HepG2 (cell line): ENCODE measurements at regions not wholly inside any gene's neighbourhood (a gene's known extent, or its start where the extent isn't known, plus 50 kb on each side); places are given as distances from the start of the nearest gene placed in this dataset.

Experiments
- ATAC-seq: fragments of 200-7000 bp; cut with Tn5 transposase; 3 replicates; pipeline ENCODE4 v1.9.1; 2020; ENCODE audit warnings: mild to moderate bottlenecking, moderate library complexity
- BruUV-seq: library from RNA; stranded (reverse); fragments of 400-500 nt; replicated peaks from 2 replicates; lab custom pipeline; 2021; lab: Mats Ljungman, UMichigan
- CTCF ChIA-PET: fragments of 300-600 bp; formaldehyde crosslinking; extraction: SDS; loops from one replicate; lab custom pipeline; 2021; ENCODE audit warnings: low total read pairs, inconsistent platforms, low intra/inter-chr PET ratio; lab: Yijun Ruan, JAX
- POLR2A ChIA-PET: fragments of 350-600 bp; sonication (Branson Sonifier 250); formaldehyde crosslinking; loops from one replicate; lab custom pipeline; 2020; ENCODE audit warnings: antibody characterized with exemption, inconsistent platforms; lab: Yijun Ruan, JAX
- DNase-seq: peaks from one replicate; pipeline ENCODE4 v3.0.0-alpha.2; 2015; ENCODE audit warnings: low spot score
- FAIRE-seq: peaks from 3 replicates; lab custom pipeline; 2011; peaks lifted over from hg19 to GRCh38; lab: Jason Lieb, UNC
- H2AFZ ChIP-seq: one replicate; pipeline ENCODE4 v1.6.1; 2011; ENCODE audit warnings: low read length, inconsistent platforms
- H3K27ac ChIP-seq: fragments of 300-600 bp; 3 replicates; pipeline ENCODE4 v1.8.0; 2011; ENCODE audit warnings: mixed run types, mild to moderate bottlenecking, mixed read lengths, low read length, inconsistent platforms; ENCODE audit not compliant: insufficient read depth; ENCODE audit errors: extremely low read length
- H3K27me3 ChIP-seq, 2 experiments: fragments of 200-600 bp in 1 of 2; 2 replicates in 1 of 2; 3 replicates in 1 of 2; pipeline versions ENCODE4 v1.6.0 to v1.8.0; 2011; ENCODE audit warnings: low read length in 2 of 2, mild to moderate bottlenecking in 2 of 2, moderate library complexity in 2 of 2, inconsistent platforms in 1 of 2; ENCODE audit not compliant: insufficient read depth in 2 of 2, control insufficient read depth in 1 of 2
- H3K36me3 ChIP-seq, 2 experiments: fragments of 200-600 bp in 1 of 2; replicated peaks in 1 of 2; 2 replicates in 1 of 2; 3 replicates in 1 of 2; pipeline versions ENCODE4 v1.5.1 to v1.8.0; 2011; ENCODE audit warnings: low read length in 2 of 2, inconsistent platforms in 1 of 2; ENCODE audit not compliant: insufficient read depth in 2 of 2, control insufficient read depth in 1 of 2
- H3K4me1 ChIP-seq: 2 replicates; pipeline ENCODE4 v1.5.1; 2012; ENCODE audit warnings: low read length, inconsistent platforms; ENCODE audit not compliant: insufficient read depth
- H3K4me2 ChIP-seq: 2 replicates; pipeline ENCODE4 v1.6.0; 2011; ENCODE audit warnings: low read depth, low read length, inconsistent platforms
- H3K4me3 ChIP-seq, 3 experiments: fragments of 200-600 bp in 1 of 3; sonication (generic), shearing (Covaris generic) in 1 of 3; replicated peaks in 1 of 3; 2 replicates each; pipeline ENCODE4 v1.5.1; 2011 to 2016; ENCODE audit warnings: low read length in 3 of 3, inconsistent platforms in 2 of 3, low read depth in 2 of 3, mild to moderate bottlenecking in 2 of 3, control low read depth in 1 of 3, mixed read lengths in 1 of 3; ENCODE audit not compliant: insufficient read depth in 1 of 3
- H3K79me2 ChIP-seq: one replicate; pipeline ENCODE4 v1.6.1; 2011; ENCODE audit warnings: low read length, inconsistent platforms; ENCODE audit not compliant: insufficient read depth
- H3K9ac ChIP-seq: 2 replicates; pipeline ENCODE4 v1.6.0; 2011; ENCODE audit warnings: mild to moderate bottlenecking, low read depth, low read length, inconsistent platforms; ENCODE audit not compliant: insufficient read depth
- H3K9me3 ChIP-seq: 2 replicates; pipeline ENCODE4 v1.5.1; 2012; ENCODE audit warnings: mild to moderate bottlenecking, low read length
- H4K20me1 ChIP-seq: 2 replicates; pipeline ENCODE4 v1.6.0; 2011; ENCODE audit warnings: inconsistent platforms, mild to moderate bottlenecking, low read length, moderate library complexity; ENCODE audit not compliant: insufficient read depth
- EZH2 ChIP-seq: conservative IDR thresholded peaks from 2 replicates; pipeline ENCODE4 v1.6.1; 2012; ENCODE audit warnings: mild to moderate bottlenecking, low read depth, low read length, moderate library complexity
- FOSL2 ChIP-seq: sonication (generic); formaldehyde crosslinking; IDR thresholded peaks from 2 replicates; pipeline ENCODE4 v1.4.0; 2020; ENCODE audit warnings: missing genetic modification reagents
- HDAC6 ChIP-seq: fragments of 200-600 bp; sonication (generic); IDR thresholded peaks from 2 replicates; pipeline ENCODE4 v1.7.0; 2017; ENCODE audit warnings: mild to moderate bottlenecking, antibody characterized with exemption, low read length, low read depth
- MXD1 ChIP-seq: sonication (generic); formaldehyde crosslinking; IDR thresholded peaks from 2 replicates; pipeline ENCODE4 v1.4.0; 2020; ENCODE audit warnings: mild to moderate bottlenecking, missing genetic modification reagents
- RAD51 ChIP-seq: fragments of 450-650 bp; IDR thresholded peaks from 2 replicates; pipeline ENCODE4 v1.6.1; 2016; ENCODE audit warnings: borderline replicate concordance
- SMARCE1 ChIP-seq: fragments of 450-650 bp; IDR thresholded peaks from 2 replicates; pipeline ENCODE4 v1.6.1; 2017; ENCODE audit warnings: borderline replicate concordance
- ZFP36 ChIP-seq: fragments of 150-350 bp; IDR thresholded peaks from 2 replicates; pipeline ENCODE4 v1.6.1; 2018; ENCODE audit warnings: borderline replicate concordance, low read length, low read depth; ENCODE audit not compliant: partially characterized antibody
- ZFP41 ChIP-seq: sonication (generic); formaldehyde crosslinking; IDR thresholded peaks from 2 replicates; pipeline ENCODE4 v1.4.0; 2020; ENCODE audit warnings: mild to moderate bottlenecking, missing genetic modification reagents, borderline replicate concordance
- ZNF414 ChIP-seq: sonication (generic); formaldehyde crosslinking; IDR thresholded peaks from 2 replicates; pipeline ENCODE4 v1.5.0; 2020; ENCODE audit warnings: missing genetic modification reagents
- ZNF720 ChIP-seq: sonication (generic); formaldehyde crosslinking; IDR thresholded peaks from 2 replicates; pipeline ENCODE4 v1.4.0; 2020; ENCODE audit warnings: missing genetic modification reagents
- WGBS: methylation state at CpG from one replicate; pipeline ENCODE4 v1.1.6; 2017; ENCODE audit warnings: low lambda C conversion rate; 5-methylcytosine and 5-hydroxymethylcytosine counted together
- in situ Hi-C: cut with HindIII; loops from 2 replicates; pipeline ENCODE4 v1.10.0; 2017; ENCODE audit warnings: low pct_unique_long_range_greater_than_20kb; ENCODE audit not compliant: extremely low pct_ligation_motif_present
- intact Hi-C: fragments of 100-400 bp; cut with micrococcal nuclease; formaldehyde crosslinking; loops from one replicate; pipeline ENCODE4 v1.10.0; 2022; ENCODE audit not compliant: unreplicated experiment
- TF ChIP-seq, protein P1 (sequence below): sonication (generic); formaldehyde crosslinking; IDR thresholded peaks from 2 replicates; pipeline ENCODE4 v1.4.0; 2020; ENCODE audit warnings: missing genetic modification reagents

DNA sequence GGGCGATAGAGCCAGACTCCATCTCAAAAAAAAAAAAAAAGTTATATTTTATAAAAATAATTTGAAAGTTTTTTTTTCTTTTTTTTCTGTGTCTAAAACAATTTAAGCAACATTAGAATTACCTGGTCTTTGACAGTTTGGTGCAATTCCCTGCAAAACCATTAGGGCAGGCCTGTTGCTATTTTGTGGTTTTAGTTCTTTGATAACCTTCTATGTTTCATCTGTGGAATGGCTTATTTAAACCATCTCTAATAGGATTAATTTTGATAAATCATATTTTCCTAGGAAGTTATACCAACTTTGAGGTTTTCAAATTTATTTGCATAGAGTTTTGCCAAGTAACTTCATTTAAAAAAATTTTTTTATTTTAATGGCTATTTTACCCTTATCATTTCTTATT, 141.2 kb upstream of the TWIST2 start (continued):
- TF ChIP-seq, protein P1, sequence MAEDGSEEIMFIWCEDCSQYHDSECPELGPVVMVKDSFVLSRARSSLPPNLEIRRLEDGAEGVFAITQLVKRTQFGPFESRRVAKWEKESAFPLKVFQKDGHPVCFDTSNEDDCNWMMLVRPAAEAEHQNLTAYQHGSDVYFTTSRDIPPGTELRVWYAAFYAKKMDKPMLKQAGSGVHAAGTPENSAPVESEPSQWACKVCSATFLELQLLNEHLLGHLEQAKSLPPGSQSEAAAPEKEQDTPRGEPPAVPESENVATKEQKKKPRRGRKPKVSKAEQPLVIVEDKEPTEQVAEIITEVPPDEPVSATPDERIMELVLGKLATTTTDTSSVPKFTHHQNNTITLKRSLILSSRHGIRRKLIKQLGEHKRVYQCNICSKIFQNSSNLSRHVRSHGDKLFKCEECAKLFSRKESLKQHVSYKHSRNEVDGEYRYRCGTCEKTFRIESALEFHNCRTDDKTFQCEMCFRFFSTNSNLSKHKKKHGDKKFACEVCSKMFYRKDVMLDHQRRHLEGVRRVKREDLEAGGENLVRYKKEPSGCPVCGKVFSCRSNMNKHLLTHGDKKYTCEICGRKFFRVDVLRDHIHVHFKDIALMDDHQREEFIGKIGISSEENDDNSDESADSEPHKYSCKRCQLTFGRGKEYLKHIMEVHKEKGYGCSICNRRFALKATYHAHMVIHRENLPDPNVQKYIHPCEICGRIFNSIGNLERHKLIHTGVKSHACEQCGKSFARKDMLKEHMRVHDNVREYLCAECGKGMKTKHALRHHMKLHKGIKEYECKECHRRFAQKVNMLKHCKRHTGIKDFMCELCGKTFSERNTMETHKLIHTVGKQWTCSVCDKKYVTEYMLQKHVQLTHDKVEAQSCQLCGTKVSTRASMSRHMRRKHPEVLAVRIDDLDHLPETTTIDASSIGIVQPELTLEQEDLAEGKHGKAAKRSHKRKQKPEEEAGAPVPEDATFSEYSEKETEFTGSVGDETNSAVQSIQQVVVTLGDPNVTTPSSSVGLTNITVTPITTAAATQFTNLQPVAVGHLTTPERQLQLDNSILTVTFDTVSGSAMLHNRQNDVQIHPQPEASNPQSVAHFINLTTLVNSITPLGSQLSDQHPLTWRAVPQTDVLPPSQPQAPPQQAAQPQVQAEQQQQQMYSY (CRISPR knock-in tag), result no peak
- no peak for TF ChIP-seq HDAC6
- no peak for TF ChIP-seq SMARCE1
- no peak for TF ChIP-seq MXD1
- no peak for TF ChIP-seq EZH2
- no peak for TF ChIP-seq ZNF414 (CRISPR knock-in tag)
- TF ChIP-seq FOSL2, result no peak
- TF ChIP-seq, all 625 proteins: peak for 0

- intact Hi-C loops, result no loop called here
- Histone ChIP-seq H3K4me3 (no peak overlapping the region), H3K9me3 (no peaks in the 10 kb centered on the region), H3K9ac (no peak overlapping the region), H3K4me2 (no peak overlapping the region), H3K4me1 (no peaks in the 10 kb centered on the region), H4K20me1 (no peaks in the 10 kb centered on the region), H3K79me2 (no peaks in the 10 kb centered on the region), H3K27ac (no peak overlapping the region), H2AFZ (no peak overlapping the region), H3K36me3 (no peaks in the 10 kb centered on the region), H3K27me3 (peaks cover 0 to 7% of the 10 kb centered on the region in 2 experiments; a peak in 2 of 5 replicates)
- ChIA-PET POLR2A (no interaction called here), CTCF (no interaction called here)
- in situ Hi-C loops, result no loop called here
- no peak for FAIRE-seq
- WGBS, result 4% methylated on average over 6 of the region's 6 CpGs
- TF ChIP-seq ZFP41 (no peak), RAD51 (no peak), ZNF720 (CRISPR knock-in tag) (no peak), ZFP36 (no peak)
- no peak for ATAC-seq
- no peak for DNase-seq
- no TSS peak for BruUV-seq
Measured at GRCh38 chr2:238709325-238710025, 138.4 kb upstream of the TWIST2 start.
